Neural cell (in vitro differentiated cells): ENCODE measurements at regions not wholly inside any gene's neighbourhood (a gene's known extent, or its start where the extent isn't known, plus 50 kb on each side); places are given as distances from the start of the nearest gene placed in this dataset.

Experiments
- H2AFZ ChIP-seq: fragments of 200-600, 300-800 bp; sonication (generic), shearing (Covaris generic); 2 replicates; pipeline ENCODE4 v1.6.0; 2014; ENCODE audit warnings: low read depth, mild to moderate bottlenecking, antibody characterized with exemption, low read length, moderate library complexity
- H3F3A ChIP-seq: fragments of 200-600 bp; shearing (Covaris generic); 2 replicates; pipeline ENCODE4 v1.6.1; 2016; ENCODE audit warnings: mild to moderate bottlenecking, moderate library complexity, mixed read lengths, antibody characterized with exemption, low read length; ENCODE audit not compliant: insufficient read depth, poor library complexity, severe bottlenecking
- H3K27ac ChIP-seq: fragments of 200-600, 300-800 bp; sonication (generic), shearing (Covaris generic); 2 replicates; pipeline ENCODE4 v1.5.1; 2014; ENCODE audit warnings: mild to moderate bottlenecking, low read length, moderate library complexity
- H3K27me3 ChIP-seq: fragments of 300-800, 200-600 bp; sonication (generic), shearing (Covaris generic); 2 replicates; pipeline ENCODE4 v1.6.0; 2014; ENCODE audit warnings: mild to moderate bottlenecking, low read depth, low read length, moderate library complexity; ENCODE audit not compliant: insufficient read depth
- H3K36me3 ChIP-seq: fragments of 300-800, 200-600 bp; sonication (generic), shearing (Covaris generic); 2 replicates; pipeline ENCODE4 v1.5.1; 2014; ENCODE audit warnings: mild to moderate bottlenecking, antibody characterized with exemption, low read length, moderate library complexity; ENCODE audit not compliant: insufficient read depth
- H3K4me2 ChIP-seq: fragments of 300-800, 200-600 bp; sonication (generic), shearing (Covaris generic); 2 replicates; pipeline ENCODE4 v1.6.0; 2014; ENCODE audit warnings: mild to moderate bottlenecking, low read length
- H3K4me3 ChIP-seq: fragments of 300-800, 200-600 bp; sonication (generic), shearing (Covaris generic); 2 replicates; pipeline ENCODE4 v1.5.1; 2014; ENCODE audit warnings: mild to moderate bottlenecking, low read length, moderate library complexity
- H3K79me2 ChIP-seq: fragments of 200-600 bp; shearing (Covaris generic); replicated peaks from 2 replicates; pipeline ENCODE4 v1.6.0; 2014; ENCODE audit warnings: mild to moderate bottlenecking, low read length, moderate library complexity; ENCODE audit not compliant: insufficient read depth
- H3K9ac ChIP-seq: fragments of 300-800, 200-600 bp; sonication (generic), shearing (Covaris generic); 2 replicates; pipeline ENCODE4 v1.6.1; 2016; ENCODE audit warnings: mild to moderate bottlenecking, low read length, mixed read lengths
- H3K9me2 ChIP-seq: fragments of 200-600 bp; shearing (Covaris generic); 2 replicates; pipeline ENCODE4 v1.6.1; 2016; ENCODE audit warnings: mild to moderate bottlenecking, low read length, mixed read lengths; ENCODE audit not compliant: insufficient read depth
- H3K9me3 ChIP-seq: fragments of 200-600, 300-800 bp; sonication (generic), shearing (Covaris generic); 2 replicates; pipeline ENCODE4 v1.6.1; 2016; ENCODE audit warnings: mild to moderate bottlenecking, mixed run types, low read length, moderate library complexity, mixed read lengths
- H4K20me1 ChIP-seq: fragments of 200-600 bp; shearing (Covaris generic); 2 replicates; pipeline ENCODE4 v1.6.1; 2016; ENCODE audit warnings: mild to moderate bottlenecking, mixed run types; ENCODE audit not compliant: insufficient read depth
- EP300 ChIP-seq: fragments of 450-650 bp; conservative IDR thresholded peaks from 2 replicates; pipeline ENCODE4 v1.6.1; 2014; ENCODE audit warnings: antibody characterized with exemption, mild to moderate bottlenecking, moderate library complexity; ENCODE audit not compliant: poor library complexity, severe bottlenecking
- EZH2 ChIP-seq: fragments of 200-600, 300-800 bp; shearing (Covaris generic), sonication (generic); IDR thresholded peaks from 2 replicates; pipeline ENCODE4 v1.6.1; 2014; ENCODE audit warnings: antibody characterized with exemption, low read length, borderline replicate concordance, mild to moderate bottlenecking; ENCODE audit not compliant: insufficient read depth, poor library complexity, severe bottlenecking
- MXI1 ChIP-seq: fragments of 450-650 bp; conservative IDR thresholded peaks from 2 replicates; pipeline ENCODE4 v1.6.1; 2014; ENCODE audit warnings: antibody characterized with exemption, mild to moderate bottlenecking; ENCODE audit not compliant: poor library complexity, severe bottlenecking
- POLR2AphosphoS5 ChIP-seq: IDR thresholded peaks from 2 replicates; pipeline ENCODE4 v1.6.1; 2012
- RAD21 ChIP-seq: fragments of 450-650 bp; conservative IDR thresholded peaks from 2 replicates; pipeline ENCODE4 v1.6.1; 2014; ENCODE audit warnings: antibody characterized with exemption, mild to moderate bottlenecking, moderate library complexity
- SMC3 ChIP-seq: fragments of 450-650 bp; conservative IDR thresholded peaks from 2 replicates; pipeline ENCODE4 v1.6.1; 2014; ENCODE audit warnings: antibody characterized with exemption, mild to moderate bottlenecking, moderate library complexity; ENCODE audit not compliant: poor library complexity
- TAF1 ChIP-seq: IDR thresholded peaks from 2 replicates; pipeline ENCODE4 v1.6.1; 2012; ENCODE audit warnings: low read depth
- TF ChIP-seq, protein P1 (sequence below): IDR thresholded peaks from 2 replicates; pipeline ENCODE4 v1.6.1; 2012; ENCODE audit warnings: borderline replicate concordance
- TF ChIP-seq, protein P2 (sequence below): fragments of 450-650 bp; IDR thresholded peaks from 2 replicates; pipeline ENCODE4 v1.5.1; 2014; ENCODE audit warnings: antibody characterized with exemption, mild to moderate bottlenecking, moderate library complexity; ENCODE audit not compliant: poor library complexity, severe bottlenecking

GRCh38 chr7:67448271-67448670, 451.6 kb downstream of the TYW1 start:
- Histone ChIP-seq H3K4me2 (no peak overlapping the region), H3K79me2 (no peaks in the 10 kb centered on the region), H3K4me3 (no peak overlapping the region), H3F3A (peaks cover 4% of the 10 kb centered on the region), H3K9ac (no peak overlapping the region), H3K9me2 (no peaks in the 10 kb centered on the region), H2AFZ (no peak overlapping the region), H3K9me3 (no peaks in the 10 kb centered on the region), H4K20me1 (no peaks in the 10 kb centered on the region), H3K36me3 (no peaks in the 10 kb centered on the region), H3K27me3 (no peaks in the 10 kb centered on the region), H3K27ac (no peak overlapping the region)
- TF ChIP-seq TAF1 (no peak), EZH2 (no peak), POLR2AphosphoS5 (no peak), MXI1 (no peak), SMC3 (no peak), RAD21 (no peak), EP300 (no peak)
- TF ChIP-seq, protein P1, sequence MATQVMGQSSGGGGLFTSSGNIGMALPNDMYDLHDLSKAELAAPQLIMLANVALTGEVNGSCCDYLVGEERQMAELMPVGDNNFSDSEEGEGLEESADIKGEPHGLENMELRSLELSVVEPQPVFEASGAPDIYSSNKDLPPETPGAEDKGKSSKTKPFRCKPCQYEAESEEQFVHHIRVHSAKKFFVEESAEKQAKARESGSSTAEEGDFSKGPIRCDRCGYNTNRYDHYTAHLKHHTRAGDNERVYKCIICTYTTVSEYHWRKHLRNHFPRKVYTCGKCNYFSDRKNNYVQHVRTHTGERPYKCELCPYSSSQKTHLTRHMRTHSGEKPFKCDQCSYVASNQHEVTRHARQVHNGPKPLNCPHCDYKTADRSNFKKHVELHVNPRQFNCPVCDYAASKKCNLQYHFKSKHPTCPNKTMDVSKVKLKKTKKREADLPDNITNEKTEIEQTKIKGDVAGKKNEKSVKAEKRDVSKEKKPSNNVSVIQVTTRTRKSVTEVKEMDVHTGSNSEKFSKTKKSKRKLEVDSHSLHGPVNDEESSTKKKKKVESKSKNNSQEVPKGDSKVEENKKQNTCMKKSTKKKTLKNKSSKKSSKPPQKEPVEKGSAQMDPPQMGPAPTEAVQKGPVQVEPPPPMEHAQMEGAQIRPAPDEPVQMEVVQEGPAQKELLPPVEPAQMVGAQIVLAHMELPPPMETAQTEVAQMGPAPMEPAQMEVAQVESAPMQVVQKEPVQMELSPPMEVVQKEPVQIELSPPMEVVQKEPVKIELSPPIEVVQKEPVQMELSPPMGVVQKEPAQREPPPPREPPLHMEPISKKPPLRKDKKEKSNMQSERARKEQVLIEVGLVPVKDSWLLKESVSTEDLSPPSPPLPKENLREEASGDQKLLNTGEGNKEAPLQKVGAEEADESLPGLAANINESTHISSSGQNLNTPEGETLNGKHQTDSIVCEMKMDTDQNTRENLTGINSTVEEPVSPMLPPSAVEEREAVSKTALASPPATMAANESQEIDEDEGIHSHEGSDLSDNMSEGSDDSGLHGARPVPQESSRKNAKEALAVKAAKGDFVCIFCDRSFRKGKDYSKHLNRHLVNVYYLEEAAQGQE, result no peak
- TF ChIP-seq, protein P2, sequence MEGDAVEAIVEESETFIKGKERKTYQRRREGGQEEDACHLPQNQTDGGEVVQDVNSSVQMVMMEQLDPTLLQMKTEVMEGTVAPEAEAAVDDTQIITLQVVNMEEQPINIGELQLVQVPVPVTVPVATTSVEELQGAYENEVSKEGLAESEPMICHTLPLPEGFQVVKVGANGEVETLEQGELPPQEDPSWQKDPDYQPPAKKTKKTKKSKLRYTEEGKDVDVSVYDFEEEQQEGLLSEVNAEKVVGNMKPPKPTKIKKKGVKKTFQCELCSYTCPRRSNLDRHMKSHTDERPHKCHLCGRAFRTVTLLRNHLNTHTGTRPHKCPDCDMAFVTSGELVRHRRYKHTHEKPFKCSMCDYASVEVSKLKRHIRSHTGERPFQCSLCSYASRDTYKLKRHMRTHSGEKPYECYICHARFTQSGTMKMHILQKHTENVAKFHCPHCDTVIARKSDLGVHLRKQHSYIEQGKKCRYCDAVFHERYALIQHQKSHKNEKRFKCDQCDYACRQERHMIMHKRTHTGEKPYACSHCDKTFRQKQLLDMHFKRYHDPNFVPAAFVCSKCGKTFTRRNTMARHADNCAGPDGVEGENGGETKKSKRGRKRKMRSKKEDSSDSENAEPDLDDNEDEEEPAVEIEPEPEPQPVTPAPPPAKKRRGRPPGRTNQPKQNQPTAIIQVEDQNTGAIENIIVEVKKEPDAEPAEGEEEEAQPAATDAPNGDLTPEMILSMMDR, result no peak

DNA sequence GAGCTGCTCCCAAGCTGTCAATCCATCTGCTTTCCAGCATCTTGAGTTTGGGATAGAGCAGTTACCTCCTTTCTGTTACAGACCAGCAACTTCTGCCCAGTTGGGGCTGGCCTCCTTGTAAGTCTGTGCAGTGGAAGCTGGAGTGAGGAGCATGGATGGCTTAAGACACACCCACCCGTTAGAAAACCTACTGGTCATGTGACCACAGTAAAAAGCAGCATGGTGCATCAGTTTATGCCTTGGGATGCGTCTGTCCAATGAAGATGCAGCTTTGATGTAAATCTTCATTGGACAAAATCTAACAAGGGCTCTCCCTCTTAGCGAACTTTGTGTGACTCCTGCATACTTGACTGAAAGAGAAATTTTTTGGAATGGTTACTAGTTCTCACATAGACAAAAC, 453.5 kb downstream of the TYW1 start:
- TF ChIP-seq, protein P2, result no peak
- TF ChIP-seq TAF1 (no peak), POLR2AphosphoS5 (no peak), MXI1 (no peak), RAD21 (no peak), EZH2 (no peak), EP300 (no peak), SMC3 (no peak)
- TF ChIP-seq, protein P1, result no peak
- Histone ChIP-seq H4K20me1 (no peaks in the 10 kb centered on the region), H3K79me2 (no peaks in the 10 kb centered on the region), H3K27me3 (no peaks in the 10 kb centered on the region), H3K4me3 (no peak overlapping the region), H3K9me3 (no peaks in the 10 kb centered on the region), H3K27ac (no peak overlapping the region), H2AFZ (no peak overlapping the region), H3K4me2 (no peak overlapping the region), H3K9ac (no peak overlapping the region), H3K36me3 (no peaks in the 10 kb centered on the region), H3K9me2 (no peaks in the 10 kb centered on the region), H3F3A (peaks cover 4% of the 10 kb centered on the region)
